Activated naive CD4-positive, alpha-beta T cell treated with anti-CD3 and anti-CD28 coated beads, Interleukin-2, amount 50 U/mL, for 72 hours (primary cell): ENCODE measurements at regions not wholly inside any gene's neighbourhood (a gene's known extent, or its start where the extent isn't known, plus 50 kb on each side); places are given as distances from the start of the nearest gene placed in this dataset.
"Not testable (repeated sequence)": the region's sequence is repeated elsewhere in the genome, so short reads cannot be mapped to it uniquely, and the experiment has no call there.

Experiments used
- ATAC-seq, 2 donors: fragments of 150-1000 bp; cut with Tn5 transposase; 2 replicates each; pipeline ENCODE4 v1.10.0; 2021; ENCODE audit warnings: mild to moderate bottlenecking in 2 of 2, moderate library complexity in 2 of 2
- DNase-seq, 2 donors: peaks; one replicate each; pipeline ENCODE4 v3.0.0; 2021 to 2022; ENCODE audit warnings: low spot score in 2 of 2
- H3K27ac Mint-ChIP-seq, 2 donors: one replicate each; pipeline ENCODE4 v1.8.0; 2022; ENCODE audit warnings: mild to moderate bottlenecking in 2 of 2, mixed read lengths in 2 of 2
- H3K36me3 Mint-ChIP-seq, 2 donors: one replicate each; pipeline ENCODE4 v1.8.0; 2022; ENCODE audit warnings: mixed read lengths in 2 of 2
- H3K9me3 Mint-ChIP-seq, 2 donors: one replicate each; pipeline ENCODE4 v1.8.0; 2022; ENCODE audit warnings: mixed read lengths in 2 of 2

DNA sequence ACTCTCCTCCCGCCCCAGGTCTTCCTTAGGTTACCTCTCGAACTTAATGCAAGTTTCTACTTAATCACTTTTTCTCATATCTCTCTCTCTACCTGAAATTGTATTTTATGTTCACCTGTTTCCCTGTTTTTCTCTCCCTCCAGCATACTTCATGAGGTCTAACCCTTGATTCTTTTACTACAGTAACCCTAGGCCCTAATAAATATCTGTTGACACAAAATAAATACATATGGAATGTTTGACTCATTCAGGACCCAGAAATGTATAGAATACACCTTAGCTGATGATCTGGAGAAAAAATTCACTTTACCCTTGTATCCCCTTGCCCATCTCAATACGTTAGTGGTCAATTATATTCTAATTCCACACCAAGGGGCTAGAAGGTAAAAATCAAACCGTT is 250.9 kb upstream of the PTGER4 start:
- H3K27ac Mint-ChIP-seq: peak overlapping the region in 1 of 2 donors; percentile 87
- peaks cover 15 to 36% of the 10 kb centered on the region in 2 donors for H3K36me3 Mint-ChIP-seq
- no peak for ATAC-seq
- H3K9me3 Mint-ChIP-seq: peaks cover 17 to 21% of the 10 kb centered on the region in 2 donors
- DNase-seq: no peak

DNA sequence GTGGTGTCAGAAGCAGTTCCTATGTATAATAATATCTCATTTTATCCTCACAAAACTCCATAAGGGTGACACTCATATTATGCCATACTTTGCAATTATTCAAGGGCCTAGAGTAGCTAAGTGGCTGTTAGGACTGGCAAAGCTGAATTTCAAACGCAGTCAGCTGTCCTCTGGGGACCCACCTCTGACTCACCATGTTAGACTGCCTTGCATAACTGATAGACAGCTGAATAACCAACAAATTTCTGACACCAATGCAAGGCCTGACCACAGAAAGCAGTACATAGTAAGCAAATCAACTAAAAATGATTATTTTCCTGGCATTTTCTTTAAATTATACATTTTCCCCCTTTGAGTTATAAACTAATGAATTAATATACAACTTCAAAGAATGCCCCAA is 251.6 kb upstream of the PTGER4 start:
- Mint-ChIP-seq H3K9me3 (peaks cover 17 to 25% of the 10 kb centered on the region in 2 donors), H3K27ac (peak overlapping the region in 1 of 2 donors; percentile 87), H3K36me3 (peaks cover 19 to 42% of the 10 kb centered on the region in 2 donors)
- ATAC-seq (peak in 1 of 2 donors; percentile 76), DNase-seq (no peak)

DNA sequence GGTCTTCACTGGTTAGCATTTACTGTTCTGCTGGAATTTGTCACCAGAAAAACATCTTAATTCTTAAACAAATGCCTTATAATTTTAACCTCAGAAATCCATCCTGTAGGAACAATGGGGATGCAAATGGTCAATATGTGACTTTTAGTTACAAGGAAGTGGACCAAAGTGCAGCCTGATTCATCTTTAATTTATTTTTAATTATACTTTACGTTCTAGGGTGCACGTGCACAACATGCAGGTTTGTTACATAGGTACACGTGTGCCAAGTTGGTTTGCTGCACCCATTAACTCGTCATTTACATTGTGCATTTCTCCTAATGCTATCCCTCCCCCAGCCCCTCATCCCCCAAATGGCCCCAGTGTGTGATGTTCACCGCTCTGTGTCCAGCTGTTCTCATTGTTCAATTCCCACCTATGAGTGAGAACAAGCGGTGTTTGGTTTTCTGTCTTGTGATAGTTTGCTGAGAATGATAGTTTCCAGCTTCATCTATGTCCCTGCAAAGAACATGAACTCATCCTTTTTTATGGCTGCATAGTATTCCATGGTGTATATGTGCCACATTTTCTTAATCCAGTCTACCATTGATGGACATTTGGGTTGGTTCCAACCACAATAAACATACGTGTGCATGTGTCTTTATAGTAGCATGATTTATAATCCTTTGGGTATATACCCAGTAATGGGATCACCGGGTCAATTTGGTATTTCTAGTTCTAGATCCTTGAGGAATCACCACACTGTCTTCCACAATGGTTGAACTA is 262.5 kb upstream of the PTGER4 start:
- not testable (repeated sequence) for ATAC-seq, H3K27ac Mint-ChIP-seq, DNase-seq
- Mint-ChIP-seq H3K36me3 (peaks cover 23 to 48% of the 10 kb centered on the region in 2 donors), H3K9me3 (peaks cover 24 to 31% of the 10 kb centered on the region in 2 donors)

DNA sequence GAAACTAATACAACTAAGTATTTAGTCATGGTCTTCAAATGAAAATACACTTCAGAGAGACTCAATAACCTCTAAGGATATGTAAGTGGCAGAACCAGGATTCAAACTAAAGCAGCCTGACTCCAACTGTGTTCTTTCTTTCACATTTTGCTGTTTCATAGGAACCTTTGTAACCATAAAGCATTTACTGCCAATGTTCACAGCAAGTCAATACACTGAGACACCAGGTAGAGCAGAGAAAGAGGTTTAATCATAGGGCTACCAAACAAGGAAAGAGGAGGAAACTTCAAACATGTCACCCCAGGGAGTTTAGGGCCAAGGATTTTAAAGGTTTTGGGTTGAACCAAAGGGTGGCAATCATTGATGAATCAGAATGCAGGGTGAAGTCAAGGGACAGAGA is 263.1 kb upstream of the PTGER4 start:
- no peak for DNase-seq
- H3K27ac Mint-ChIP-seq: no peak overlapping the region
- peaks cover 19 to 29% of the 10 kb centered on the region in 2 donors for H3K9me3 Mint-ChIP-seq
- H3K36me3 Mint-ChIP-seq: peaks cover 18 to 48% of the 10 kb centered on the region in 2 donors
- no peak for ATAC-seq

DNA sequence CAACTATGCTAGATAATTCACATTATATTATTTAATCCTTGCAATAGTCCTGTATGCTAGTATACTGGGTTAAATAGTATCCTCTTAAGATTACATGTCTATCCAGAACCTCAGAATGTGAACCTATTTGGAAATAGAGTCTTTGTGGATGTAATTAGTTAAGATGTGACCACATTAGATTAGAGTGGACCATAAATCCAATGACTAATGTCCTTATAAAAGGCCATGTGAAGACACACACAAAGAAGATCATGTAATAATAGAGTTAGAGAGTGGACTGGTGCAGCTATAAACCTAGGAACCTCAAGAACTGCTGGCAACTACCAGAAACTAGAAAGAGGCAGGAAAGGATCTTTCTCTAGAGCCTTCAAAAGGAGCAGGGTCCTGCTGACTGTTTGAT is 263.6 kb upstream of the PTGER4 start:
- ATAC-seq: no peak
- Mint-ChIP-seq H3K27ac (no peak overlapping the region), H3K9me3 (peaks cover 22 to 32% of the 10 kb centered on the region in 2 donors), H3K36me3 (peaks cover 18 to 47% of the 10 kb centered on the region in 2 donors)
- DNase-seq: no peak

DNA sequence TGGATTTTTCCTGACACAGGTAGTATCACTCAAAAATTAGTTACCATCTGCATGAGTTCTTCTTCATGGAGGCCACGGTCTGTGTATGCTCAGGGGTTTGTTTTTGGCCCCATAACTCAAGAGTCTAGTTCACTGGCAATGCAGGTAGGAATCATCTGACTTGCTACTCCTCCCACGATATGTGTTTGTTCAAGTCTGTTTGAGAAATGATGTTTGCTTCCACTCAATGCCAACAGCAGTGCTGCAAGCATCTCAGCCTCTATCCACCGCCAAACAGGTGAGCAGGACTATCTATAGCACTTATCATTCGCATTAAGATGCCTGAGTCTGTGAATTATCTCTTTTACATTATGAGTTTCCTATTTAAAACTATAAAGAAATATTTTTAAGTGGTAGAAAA is 264.8 kb upstream of the PTGER4 start:
- Mint-ChIP-seq H3K27ac (no peak overlapping the region), H3K9me3 (peaks cover 13 to 23% of the 10 kb centered on the region in 2 donors), H3K36me3 (peaks cover 7 to 36% of the 10 kb centered on the region in 2 donors)
- ATAC-seq (no peak), DNase-seq (no peak)

DNA sequence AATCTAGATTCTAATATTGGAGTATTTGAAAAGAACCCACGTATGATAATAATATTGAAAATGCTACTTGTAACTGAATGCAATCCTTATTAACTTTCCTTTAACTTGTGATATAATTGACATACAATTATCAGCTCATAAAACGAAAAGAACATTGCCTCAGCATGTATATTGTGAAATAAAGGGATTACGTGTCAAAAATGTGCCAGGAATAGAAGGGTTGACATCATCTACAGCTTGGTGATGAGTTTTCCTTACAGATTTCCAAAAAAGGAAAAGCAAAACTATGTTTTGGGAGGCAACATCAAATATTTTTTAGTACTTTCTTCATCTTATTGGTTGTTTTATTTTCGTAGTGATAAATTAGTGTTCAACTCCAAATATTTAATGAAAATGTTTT is 266.0 kb upstream of the PTGER4 start:
- DNase-seq (no peak), ATAC-seq (no peak)
- Mint-ChIP-seq H3K36me3 (peaks cover 6 to 28% of the 10 kb centered on the region in 2 donors), H3K9me3 (peaks cover 13 to 17% of the 10 kb centered on the region in 2 donors), H3K27ac (no peak overlapping the region)

DNA sequence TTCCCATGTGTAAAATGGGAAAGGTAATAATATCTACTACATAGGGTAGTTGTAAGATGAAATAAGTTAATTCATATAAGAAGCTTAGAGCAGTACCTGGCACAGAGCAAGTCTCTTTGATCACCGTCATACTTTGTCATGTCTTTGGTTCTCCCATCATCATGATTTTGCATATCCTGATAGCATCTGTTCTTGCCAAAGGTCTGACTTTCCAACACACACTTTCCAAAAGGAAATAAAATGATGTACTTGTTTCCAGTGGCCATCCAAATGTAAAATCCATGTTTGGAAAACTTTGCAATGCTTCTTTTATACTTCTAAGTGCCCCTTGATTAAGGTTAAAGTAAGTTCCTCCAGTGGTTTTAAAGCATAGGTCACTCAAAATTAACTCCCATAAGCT is 266.9 kb upstream of the PTGER4 start:
- ATAC-seq: no peak
- DNase-seq: no peak
- Mint-ChIP-seq H3K9me3 (peaks cover 11 to 13% of the 10 kb centered on the region in 2 donors), H3K36me3 (peaks cover 6 to 25% of the 10 kb centered on the region in 2 donors), H3K27ac (no peak overlapping the region)

DNA sequence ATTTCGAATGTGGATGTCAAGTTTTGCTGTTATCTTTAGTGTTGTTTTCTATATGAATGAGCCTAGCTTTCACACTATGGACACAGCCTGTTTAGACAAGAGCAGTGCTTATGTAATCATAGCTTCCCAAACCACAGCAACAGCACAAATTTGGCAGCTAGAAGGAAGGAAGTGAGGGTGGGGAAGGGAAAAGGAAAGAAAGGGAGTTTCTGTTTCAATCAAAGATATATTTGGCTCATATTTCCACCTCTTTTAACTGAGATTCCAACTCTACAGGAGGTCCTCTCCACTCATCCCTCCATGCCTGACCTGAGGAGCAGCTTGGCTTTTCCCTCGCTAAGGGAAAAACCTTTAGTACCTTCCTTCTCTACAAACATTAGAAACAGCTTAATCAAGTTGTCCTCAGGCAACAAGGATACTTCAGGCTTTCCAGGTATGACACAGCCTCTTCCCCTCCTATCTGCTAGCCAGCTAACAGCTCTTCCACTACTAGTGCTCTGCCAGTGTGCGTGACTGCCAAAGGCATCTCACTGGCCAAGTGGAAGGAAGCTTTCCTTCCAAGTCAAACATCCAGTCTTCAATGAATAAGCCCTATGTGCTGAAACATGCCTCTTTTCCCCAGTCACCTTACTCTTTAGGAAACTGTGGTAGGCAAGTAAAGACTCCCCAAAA is 268.6 kb upstream of the PTGER4 start:
- Mint-ChIP-seq H3K27ac (peak overlapping the region; percentile 98 to 99), H3K36me3 (peaks cover 19 to 32% of the 10 kb centered on the region in 2 donors), H3K9me3 (peaks cover 6 to 7% of the 10 kb centered on the region in 2 donors)
- DNase-seq (no peak), ATAC-seq (peak in 1 of 2 donors; percentile 4)

DNA sequence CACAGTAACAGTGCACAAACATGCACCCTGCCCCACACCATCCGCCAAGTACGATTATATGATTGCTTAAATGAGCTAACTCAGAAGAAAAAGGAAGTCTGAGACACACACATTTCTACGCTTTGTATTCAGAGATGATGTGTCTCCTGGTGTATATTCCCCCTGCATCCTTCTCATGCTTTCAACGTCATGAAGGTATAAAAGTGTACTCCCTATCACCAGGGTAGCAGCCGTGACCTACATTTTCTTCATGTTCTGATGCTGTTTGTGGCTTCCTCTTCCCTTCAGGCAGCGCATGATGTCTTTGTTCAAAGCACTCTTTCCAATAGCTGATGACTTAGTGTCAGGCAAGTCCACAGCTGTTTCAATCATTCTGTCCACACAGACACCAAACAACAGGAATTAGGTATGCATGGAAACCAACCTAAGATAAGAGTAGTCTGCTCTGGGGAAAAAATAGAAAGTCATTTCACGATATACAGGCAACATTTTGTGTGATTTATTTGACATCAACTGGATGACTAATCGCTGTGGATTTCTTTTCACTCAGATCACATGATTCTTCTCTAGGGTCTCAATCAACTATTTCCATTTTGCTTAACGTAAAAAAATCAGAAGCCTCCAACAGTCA is 269.4 kb upstream of the PTGER4 start:
- ATAC-seq: peak; percentile 81 to 87
- Mint-ChIP-seq H3K36me3 (peaks cover 19 to 32% of the 10 kb centered on the region in 2 donors), H3K9me3 (peaks cover 6 to 7% of the 10 kb centered on the region in 2 donors), H3K27ac (peak overlapping the region; percentile 98 to 99)
- peak; percentile 61 to 75 for DNase-seq

DNA sequence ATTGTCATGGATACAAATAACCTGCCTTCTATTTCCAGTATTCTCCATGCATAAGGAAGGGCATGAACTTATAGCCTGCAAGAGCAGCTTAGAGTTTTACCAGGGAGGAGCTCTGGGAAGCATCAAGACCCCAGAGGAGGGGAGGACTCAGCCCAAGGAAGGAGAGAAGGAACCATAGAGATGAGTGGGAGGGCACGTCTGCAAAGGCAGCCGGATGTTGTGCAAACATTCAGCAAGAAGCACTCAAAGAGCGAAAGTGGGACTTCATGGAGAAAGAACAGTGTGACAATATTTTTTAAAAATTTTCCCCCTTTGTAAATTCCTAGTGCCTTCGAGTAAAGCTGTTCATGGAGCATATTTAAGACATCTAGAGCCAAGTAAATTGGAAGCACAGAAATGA is 270.1 kb upstream of the PTGER4 start:
- DNase-seq: peak in 1 of 2 donors; percentile 40
- Mint-ChIP-seq H3K36me3 (peaks cover 20 to 35% of the 10 kb centered on the region in 2 donors), H3K27ac (peak overlapping the region; percentile 98 to 99), H3K9me3 (peaks cover 7 to 8% of the 10 kb centered on the region in 2 donors)
- no peak for ATAC-seq

DNA sequence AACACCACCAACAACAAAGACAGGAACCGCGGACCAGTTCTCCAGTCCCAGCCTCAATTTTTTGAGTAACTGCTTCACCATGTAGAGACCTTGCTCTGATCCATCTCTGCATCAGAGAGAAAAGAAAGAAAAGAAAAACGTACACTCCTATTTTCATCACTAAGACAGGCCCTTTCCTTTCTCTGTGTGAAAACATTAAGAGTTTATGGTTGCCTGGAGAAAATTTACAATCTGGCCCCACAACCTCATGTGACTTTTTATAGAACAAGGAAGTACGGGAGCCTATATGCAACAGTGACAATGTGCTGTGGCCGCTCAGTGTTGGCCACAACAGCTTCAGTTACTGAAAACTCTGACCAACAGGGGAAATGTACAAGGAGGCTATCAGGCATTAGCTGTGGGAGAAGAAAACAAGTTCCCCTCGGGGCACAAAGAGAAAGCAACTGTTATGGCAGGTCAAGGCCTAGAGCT is 272.9 kb upstream of the PTGER4 start:
- Mint-ChIP-seq H3K36me3 (peaks cover 35 to 42% of the 10 kb centered on the region in 2 donors), H3K27ac (peak overlapping the region; percentile 99), H3K9me3 (peaks cover 7 to 23% of the 10 kb centered on the region in 2 donors)
- ATAC-seq (peak; percentile 2 to 7), DNase-seq (no peak)

DNA sequence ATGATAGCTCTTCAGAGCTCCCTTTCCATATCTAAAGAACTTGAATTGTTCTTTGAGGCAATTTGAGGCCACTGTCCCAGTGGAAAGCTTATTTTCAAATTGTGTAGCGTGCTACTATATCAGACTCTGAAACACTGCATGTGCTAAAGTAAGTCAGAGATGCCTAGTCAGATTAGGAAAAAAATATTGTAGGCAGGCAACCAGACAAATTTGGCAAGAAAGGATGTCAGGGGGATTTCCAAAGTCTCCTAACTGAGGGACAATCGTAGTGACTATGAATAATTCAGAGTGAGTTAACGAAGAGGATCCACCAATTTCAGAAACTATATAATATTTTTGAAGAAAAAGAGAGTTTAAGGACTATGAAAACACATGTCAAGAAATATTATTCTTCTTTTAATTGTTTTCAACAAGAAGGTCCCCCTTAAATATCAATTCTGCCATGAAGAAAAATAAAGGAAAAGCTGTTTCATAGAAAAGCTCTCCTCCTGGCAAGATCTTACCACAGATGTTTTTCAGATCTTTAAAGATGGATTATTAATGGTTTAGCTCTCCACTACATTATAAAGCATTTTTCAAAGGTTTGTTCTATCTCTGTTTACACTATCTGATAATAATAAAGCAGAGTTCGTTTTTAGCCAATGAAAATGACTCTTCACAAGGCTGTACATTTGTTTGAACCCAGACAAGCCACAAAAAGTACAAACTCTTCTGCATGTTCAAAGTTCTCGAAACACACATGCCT is 273.5 kb upstream of the PTGER4 start:
- peaks cover under 1 to 17% of the 10 kb centered on the region in 2 donors for H3K9me3 Mint-ChIP-seq
- DNase-seq (no peak), ATAC-seq (peak; percentile 36 to 38)
- H3K36me3 Mint-ChIP-seq: peaks cover 29 to 36% of the 10 kb centered on the region in 2 donors
- peak overlapping the region; percentile 99 for H3K27ac Mint-ChIP-seq

DNA sequence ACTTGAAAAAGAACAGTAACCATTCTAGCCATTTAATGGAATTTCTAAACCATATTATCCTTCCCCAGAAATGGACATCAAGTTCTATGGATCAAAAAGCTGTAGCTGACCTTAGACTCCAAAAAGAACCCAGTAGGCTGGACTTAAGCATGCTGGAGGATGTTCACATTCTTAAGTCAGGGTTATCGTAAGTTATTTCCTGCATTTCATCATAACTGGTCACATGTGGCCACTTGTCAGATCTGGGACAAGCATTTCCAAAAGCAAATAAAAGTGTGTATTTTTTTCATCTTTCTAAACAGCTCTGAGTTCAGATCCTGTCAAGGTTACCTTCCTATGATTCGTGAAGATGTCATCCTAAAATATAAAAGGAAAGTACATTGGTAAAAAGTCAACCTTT is 274.5 kb upstream of the PTGER4 start:
- ATAC-seq (no peak), DNase-seq (no peak)
- H3K36me3 Mint-ChIP-seq: peaks cover 29 to 36% of the 10 kb centered on the region in 2 donors
- H3K27ac Mint-ChIP-seq: peak overlapping the region; percentile 99
- H3K9me3 Mint-ChIP-seq: peaks cover 0 to 16% of the 10 kb centered on the region in 2 donors

DNA sequence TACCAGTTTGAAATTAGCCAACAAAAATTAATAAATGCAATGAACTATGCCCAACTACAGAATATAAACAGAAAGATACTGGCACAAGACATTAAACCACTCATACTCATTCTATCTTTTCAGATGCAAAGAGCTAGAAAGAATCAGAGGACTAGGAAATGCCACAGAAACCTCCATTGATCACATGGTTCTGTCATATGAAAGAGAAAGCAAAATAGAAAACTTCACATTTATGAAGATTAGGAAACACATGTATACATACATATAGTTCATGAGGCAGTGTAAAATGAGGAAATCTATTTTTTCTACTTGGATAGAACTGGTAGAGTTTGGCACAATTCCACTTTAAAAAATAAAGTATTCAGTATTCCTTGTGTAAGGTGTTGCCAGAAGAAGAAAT is 275.1 kb upstream of the PTGER4 start:
- Mint-ChIP-seq H3K27ac (peak overlapping the region; percentile 99), H3K9me3 (peaks cover 0 to 16% of the 10 kb centered on the region in 2 donors), H3K36me3 (peaks cover 29 to 36% of the 10 kb centered on the region in 2 donors)
- peak; percentile 32 to 43 for ATAC-seq
- DNase-seq: no peak

DNA sequence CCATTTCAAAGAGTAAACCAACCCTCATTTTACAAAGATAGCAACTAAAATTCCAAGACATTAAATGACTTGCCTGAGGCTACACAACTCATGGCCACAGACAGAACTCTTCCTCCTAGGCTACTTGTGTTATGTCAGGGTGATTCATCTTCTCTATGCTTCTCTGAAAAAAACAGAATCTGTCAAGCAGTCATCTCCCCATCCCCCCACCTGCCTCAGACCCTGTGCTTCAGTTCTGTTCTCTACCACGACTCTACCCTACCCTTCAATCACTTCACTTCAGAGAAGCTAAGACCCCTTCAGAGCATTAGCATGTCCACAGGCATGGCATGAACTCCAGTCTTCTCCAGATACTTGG is 277.7 kb upstream of the PTGER4 start:
- ATAC-seq (peak; percentile 36 to 62), DNase-seq (no peak)
- Mint-ChIP-seq H3K9me3 (peaks cover 3 to 21% of the 10 kb centered on the region in 2 donors), H3K36me3 (peaks cover 22 to 23% of the 10 kb centered on the region in 2 donors), H3K27ac (peak overlapping the region; percentile 70 to 83)
